HG02798 (cell line): ENCODE measurements at regions not wholly inside any gene's neighbourhood (a gene's known extent, or its start where the extent isn't known, plus 50 kb on each side); places are given as distances from the start of the nearest gene placed in this dataset.
"Not testable (repeated sequence)": the region's sequence is repeated elsewhere in the genome, so short reads cannot be mapped to it uniquely, and the experiment has no call there.

ENCODE experiments used
- ATAC-seq: cut with Tn5 transposase; IDR thresholded peaks from one replicate; pipeline ENCODE4 v1.9.1; 2021; ENCODE audit warnings: mild to moderate bottlenecking; ENCODE audit not compliant: unreplicated experiment, poor library complexity

DNA sequence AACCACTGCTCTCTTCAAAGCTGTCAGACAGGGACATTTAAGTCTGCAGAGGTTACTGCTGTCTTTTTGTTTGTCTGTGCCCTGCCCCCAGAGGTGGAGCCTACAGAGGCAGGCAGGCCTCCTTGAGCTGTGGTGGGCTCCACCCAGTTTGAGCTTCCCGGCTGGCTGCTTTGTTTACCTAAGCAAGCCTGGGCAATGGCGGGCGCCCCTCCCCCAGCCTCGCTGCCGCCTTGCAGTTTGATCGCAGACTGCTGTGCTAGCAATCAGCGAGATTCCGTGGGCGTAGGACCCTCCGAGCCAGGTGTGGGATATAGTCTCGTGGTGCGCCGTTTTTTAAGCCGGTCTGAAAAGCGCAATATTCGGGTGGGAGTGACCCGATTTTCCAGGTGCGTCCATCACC lies 586.9 kb downstream of the HTR1B start:
- ATAC-seq, result not testable (repeated sequence)

- no peak for ATAC-seq
Observed at GRCh38 chr6:76867182-76867581, 596.1 kb downstream of the HTR1B start.

GRCh38 chr6:76866091-76866915 lies 597.0 kb downstream of the HTR1B start:
- no peak for ATAC-seq

GRCh38 chr6:76862936-76863335 lies 600.4 kb downstream of the HTR1B start:
- ATAC-seq, result no peak

DNA sequence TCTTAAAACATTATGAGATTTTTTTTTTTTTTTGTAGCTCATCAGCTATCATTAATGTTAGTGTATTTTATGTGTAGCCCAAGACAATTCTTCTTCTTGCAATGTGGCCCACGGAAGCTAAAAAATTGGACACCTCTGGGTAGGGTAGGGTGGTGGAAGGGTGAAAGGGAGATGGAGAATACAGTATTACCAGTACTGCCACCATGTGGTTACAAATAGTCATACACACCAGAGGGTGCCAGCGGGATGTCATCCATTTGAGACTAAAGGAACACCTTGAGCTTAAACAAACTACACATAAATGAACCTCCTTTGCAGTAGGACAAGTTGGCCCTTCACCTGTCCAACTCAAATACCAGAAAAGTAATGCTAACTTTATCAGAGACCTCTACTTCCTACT lies 601.9 kb downstream of the HTR1B start:
- peak; percentile 91 for ATAC-seq

GRCh38 chr6:76856065-76856464 lies 607.2 kb downstream of the HTR1B start:
- no peak for ATAC-seq

- ATAC-seq, result no peak
Observed at GRCh38 chr6:76852776-76853175, 610.5 kb downstream of the HTR1B start.

DNA sequence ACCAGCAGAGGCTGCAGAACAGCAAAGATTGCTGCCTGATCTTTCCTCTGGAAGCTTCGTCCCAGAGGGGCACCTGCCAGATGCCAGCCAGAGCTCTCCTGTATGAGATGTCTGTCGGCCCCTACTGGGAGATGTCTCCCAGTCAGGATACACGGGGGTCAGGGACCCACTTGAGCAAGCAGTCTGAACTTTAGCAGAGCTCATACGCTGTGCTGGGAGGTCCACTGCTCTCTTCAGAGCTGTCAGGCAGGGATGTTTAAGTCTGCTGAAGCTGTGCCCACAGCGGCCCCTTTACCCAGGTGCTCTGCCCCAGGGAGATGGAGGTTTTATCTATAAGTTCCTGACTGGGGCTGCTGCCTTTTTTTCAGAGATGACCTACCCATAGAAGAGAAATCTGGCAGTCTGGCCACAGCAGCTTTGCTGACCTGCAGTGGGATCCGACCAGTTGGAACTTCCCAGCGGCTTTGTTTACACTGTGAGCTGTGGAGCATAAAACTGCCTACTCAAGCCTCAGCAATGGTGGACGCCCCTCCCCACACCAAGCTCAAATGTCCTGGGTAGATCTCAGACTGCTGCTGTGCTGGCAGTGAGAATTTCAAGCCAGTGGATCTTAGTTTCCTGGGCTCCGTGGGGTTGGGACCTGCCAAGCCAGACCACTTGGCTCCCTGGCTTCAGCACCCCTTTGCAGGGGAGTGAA lies 613.9 kb downstream of the HTR1B start:
- ATAC-seq, result not testable (repeated sequence)

DNA sequence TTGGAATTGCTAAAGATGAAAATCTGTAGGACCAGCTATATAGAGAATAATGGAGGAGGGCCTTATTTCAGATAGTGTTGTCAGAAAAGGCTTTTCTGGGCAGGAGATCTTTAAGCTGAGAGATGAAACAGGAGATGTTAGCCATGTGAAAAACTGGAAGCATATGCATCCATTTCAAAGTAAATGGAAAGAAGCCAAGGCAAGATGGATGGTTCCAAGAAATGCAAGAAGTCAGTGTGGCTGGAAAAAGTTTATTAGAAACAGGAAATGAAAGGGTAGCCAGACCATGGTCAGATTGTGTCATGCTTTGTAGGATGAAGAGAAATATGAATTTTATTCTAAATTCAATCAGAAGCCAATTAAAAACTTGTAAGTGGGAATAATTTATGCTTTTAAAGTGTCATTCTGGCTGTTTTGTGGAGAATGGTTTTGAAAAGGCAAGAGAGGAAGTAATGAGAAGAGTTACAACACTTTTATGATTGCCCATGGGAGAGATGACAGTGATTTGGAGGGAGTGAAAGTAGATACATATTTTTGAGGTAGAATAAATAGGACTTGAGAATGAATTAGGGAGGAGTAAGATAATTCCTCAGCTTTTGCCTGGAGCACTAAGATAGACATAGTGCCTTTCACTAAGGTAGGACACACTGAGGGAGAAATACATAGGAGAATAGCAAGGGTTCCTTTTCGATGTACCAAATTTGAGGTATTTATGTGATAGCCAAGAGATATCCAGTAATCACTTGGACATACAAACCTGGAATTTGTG lies 620.1 kb downstream of the HTR1B start:
- ATAC-seq, result no peak

DNA sequence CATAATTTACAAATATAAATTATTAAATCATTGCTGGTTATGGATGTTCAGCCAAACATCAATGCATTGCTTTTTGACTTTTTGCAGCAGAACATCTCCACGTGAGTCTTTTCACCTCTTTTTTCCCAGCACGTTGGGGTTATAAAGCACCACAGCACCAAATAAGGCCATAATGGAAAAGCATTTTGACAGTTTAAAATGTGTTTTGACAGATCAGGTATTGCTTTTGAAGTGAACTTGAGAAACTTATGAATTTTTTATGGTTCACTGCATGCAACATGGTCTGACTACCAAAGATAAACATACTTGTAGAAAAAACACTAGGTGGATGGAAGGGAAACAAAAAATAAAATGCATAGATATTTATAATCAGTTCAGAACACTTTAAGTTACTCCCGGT lies 622.4 kb downstream of the HTR1B start:
- ATAC-seq, result no peak

GRCh38 chr6:76840041-76840745 lies 623.1 kb downstream of the HTR1B start:
- ATAC-seq, result no peak

DNA sequence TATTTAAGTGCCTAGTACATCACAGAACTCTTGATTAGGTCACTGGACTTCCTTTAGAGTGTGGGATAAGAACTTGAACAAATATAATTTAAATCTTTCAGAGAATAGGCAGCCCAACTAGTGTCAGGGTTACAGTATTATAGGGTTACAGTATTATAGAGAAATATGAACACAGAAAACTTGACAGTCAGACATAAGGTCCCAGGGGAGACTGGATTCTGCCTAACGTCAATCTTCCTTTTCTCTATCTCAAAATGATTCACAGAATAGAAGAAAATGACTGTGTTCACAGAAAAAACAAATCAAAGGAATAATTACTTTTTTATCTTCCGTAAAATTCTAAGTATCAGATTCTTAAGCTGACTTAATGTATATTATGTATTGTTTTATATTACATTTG lies 623.8 kb downstream of the HTR1B start:
- ATAC-seq, result no peak

GRCh38 chr6:76837564-76837963 lies 625.7 kb downstream of the HTR1B start:
- no peak for ATAC-seq

DNA sequence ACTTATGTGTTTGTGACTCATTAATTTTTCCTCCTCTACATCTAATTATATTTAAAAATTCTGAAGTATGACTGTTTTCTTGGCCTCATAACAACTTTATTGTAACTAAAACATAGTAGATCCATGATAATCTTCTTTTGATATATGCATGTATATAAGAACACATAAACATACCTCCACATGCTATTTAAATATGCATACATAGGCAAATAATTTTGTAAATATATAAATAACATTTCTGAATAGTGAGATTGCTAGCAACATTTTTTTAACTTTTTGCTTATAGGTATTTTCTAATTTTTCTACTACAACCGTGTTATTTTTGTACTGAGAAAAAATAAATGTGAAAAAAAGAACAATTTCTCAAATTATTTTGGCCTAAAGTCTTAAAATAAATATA lies 627.6 kb downstream of the HTR1B start:
- no peak for ATAC-seq

GRCh38 chr6:76835293-76835692 lies 628.0 kb downstream of the HTR1B start:
- ATAC-seq, result no peak

DNA sequence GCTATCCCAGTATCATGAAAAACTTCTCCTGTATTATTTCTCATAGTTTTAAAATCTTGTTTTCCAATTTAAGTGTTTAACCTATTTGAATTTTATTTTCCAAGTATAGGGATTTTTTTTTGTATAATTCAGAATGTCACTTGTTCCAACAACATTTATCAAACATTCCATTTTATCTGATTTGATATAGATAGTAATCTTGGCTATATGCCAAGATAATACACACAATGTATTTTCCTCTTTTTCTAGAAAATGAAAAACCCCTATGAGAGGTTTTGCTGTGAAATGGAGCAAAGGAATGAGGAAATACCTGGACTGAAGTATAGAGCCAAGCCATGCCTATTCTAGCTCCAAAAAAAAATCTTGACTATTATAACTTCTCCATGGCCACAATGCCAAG lies 628.9 kb downstream of the HTR1B start:
- ATAC-seq, result no peak

- no peak for ATAC-seq
Observed at GRCh38 chr6:76831299-76831698, 632.0 kb downstream of the HTR1B start.

- ATAC-seq, result not testable (repeated sequence)
Observed at GRCh38 chr6:76823578-76823977, 639.7 kb downstream of the HTR1B start.

GRCh38 chr6:76818451-76818850 lies 644.8 kb downstream of the HTR1B start:
- ATAC-seq, result no peak

DNA sequence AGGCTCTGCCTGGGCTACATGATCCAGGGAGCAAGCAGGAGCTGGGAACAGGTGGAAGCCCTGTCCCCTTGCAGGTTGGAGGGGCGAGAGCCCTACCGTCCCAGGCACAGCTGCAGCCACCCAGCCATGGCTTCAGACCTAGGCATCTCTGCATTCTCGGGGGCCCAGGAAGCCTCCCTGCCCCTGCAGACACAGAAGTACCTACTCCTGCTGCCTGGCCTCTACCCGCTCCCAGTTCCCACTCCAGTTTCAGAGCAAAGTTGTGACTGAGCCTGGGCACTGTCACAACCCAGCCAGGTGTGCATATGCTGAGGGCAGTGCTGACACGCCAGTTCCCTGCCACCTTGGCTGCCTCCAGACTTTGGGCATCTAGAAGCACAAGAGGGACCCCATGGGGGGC lies 645.9 kb downstream of the HTR1B start:
- no peak for ATAC-seq
